ENCODE measurements at regions not wholly inside any gene's neighbourhood (a gene's known extent, or its start where the extent isn't known, plus 50 kb on each side); places are given as distances from the start of the nearest gene placed in this dataset.

DNA sequence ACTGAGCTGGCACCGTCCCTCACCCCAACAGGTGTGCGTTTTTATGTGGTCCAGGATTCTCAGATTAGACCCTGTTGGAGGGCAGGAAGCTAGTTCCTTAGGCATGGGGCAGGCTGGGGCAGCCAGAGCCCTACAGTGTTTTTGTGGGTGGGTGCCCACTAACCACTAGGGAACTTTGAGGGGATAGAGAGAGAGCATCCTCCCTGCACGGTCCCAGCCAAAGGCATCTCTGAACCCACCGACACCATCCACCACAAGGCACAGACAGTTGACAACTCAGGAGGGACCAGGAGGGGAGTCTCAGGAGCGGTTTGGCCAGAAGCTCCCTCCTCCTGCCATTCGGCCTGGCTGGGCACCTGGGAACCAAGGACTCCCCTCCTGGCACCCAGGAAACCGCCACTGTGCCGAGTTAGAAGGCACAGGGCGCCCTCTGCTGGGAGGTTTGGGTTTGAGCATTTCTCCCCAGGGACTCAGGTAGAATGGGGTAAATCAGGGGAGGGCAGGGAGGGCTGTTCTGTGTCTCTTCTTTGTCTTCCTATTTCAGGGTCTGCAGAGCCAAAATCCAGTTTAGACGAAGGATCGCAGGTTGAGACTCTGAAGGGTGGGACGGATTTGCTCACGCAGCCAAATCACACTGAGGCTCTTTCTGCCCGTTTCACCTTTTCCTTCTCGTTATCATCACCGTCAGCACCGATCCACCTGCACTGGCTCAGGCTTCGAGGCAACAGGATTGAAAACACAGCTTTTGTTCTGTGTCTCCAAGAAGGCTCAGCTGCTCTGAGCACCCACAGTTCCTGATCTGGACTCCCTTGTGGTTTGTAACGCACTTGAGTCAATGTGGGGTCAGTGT is 84.8 kb upstream of the COL13A1 start:
- peak; percentile 35 for DNase-seq

GRCh38 chr10:69718951-69719350 is 82.8 kb upstream of the COL13A1 start:
- no peak for DNase-seq

DNA sequence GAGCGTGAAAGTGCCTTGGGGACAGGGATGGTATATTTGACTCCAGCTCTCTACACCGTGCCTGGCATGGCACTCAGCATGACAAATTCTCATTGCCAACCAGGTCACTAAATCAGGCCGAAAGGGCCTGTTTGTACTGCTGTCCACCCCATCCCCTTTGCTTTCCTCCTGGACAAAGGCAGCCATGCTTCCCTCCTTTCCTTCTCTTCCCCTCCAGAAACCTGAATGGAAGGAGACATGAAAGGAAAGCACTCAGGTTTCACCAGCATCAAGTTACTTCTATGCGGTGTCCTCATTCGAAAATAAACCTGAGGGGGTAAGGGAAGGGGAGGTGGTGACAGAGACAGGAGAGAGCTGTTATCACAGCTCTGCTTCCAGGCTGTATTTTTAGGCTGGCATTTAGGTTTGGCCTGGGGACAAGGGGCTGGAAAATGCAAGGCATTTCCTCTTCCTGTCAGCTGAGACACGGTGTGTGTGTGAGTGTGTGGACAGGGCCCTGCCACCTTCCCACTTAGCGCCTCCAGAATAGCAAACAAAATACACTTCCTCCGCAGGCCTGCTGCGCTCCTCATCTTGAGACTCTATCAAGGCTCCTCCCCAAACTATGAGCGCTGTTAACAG is 79.9 kb upstream of the COL13A1 start:
- DNase-seq: no peak

GRCh38 chr10:69723653-69724052 is 78.1 kb upstream of the COL13A1 start:
- no peak for DNase-seq

- DNase-seq: no peak
Observed at GRCh38 chr10:69726850-69727249, 74.9 kb upstream of the COL13A1 start.

DNA sequence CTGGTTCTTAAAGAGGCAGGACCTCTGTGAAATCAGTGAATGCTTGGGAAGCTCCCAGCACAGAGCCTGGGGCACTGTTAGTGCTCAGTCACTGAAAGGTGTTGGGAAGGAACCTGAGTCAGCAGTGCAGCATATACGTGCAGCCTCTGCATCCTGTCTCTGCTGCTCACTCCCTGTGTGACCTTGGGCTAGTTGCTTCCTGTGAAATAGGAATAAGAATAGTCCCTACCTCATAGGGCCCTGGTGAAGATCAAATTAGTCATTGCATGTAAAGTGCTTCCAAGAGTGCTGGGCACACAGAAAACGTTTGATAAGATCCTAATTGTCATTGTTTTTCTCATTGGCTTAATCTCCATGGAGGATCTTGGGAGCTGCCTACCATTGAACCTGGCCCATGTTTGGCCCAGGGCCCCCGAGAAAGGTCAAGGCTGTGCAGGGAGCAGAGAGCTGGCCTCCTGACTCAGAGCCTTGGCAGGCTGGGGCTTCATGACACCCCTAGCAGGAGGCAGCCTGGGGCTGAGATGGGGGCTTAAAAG is 73.3 kb upstream of the COL13A1 start:
- no peak for DNase-seq

DNA sequence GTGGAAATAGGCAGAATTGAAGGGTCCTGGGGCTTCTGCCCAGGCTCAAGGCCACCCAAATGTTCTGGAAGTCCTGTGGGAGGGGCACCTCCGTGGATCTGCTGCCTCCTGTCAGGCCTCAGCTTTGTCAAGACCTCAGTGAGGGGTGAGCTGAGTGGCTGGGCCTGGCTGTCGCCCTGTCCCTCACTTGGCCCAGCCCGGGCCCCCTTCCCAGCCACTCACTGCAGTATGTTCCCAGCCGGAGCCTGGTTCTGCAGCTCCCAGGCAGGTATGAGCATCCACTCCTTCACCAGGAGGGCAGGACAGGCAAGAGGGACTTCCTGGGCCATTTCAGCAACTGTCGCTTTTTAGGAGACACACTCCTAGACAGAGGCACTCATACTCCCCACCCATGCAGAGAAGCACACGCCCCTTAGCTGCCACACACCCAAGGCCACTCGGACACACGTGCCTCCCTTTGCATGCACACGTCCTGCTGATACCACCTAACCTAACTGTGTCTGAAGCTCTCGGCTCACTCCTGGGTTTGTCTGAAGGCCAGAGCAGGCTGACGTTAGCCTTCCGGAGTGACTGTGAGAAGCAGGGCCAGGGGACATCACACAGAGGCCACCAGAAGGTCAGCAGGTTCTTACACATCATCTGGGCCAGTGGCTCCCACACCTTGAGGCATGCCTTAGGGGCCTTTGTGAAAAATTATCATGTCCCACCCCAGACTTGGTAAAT is 72.2 kb upstream of the COL13A1 start:
- no peak for DNase-seq

GRCh38 chr10:69730251-69731156 is 71.2 kb upstream of the COL13A1 start:
- no peak for DNase-seq

- no peak for DNase-seq
Observed at GRCh38 chr10:69731184-69731583, 70.5 kb upstream of the COL13A1 start.

- no peak for DNase-seq
Observed at GRCh38 chr10:69731698-69732097, 70.0 kb upstream of the COL13A1 start.

GRCh38 chr10:69732147-69732825 is 69.4 kb upstream of the COL13A1 start:
- no peak for DNase-seq

GRCh38 chr10:69732826-69733150 is 68.9 kb upstream of the COL13A1 start:
- DNase-seq: no peak

DNA sequence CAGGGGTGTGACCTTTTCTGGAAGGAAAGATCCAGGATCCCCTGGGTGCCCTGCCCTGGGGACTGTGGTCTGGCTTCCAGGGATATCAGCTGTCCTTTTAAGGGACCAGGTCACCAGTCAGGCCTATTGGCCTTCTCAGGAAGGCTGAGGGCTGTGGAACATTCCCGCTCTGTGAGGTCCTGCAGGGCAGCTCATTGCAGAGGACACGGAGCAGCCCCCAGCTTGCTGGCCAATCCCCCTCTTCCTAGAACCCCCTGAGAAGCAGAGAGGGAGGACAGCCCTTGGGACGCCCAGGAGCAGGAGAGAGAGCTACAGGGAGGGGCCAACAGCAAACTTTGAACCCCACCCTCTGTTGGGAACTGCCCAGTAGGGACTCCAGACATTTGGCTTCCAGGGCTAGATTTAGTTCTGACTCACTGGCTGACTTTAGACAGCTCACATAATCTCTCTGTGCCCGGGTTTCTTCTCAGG is 67.9 kb upstream of the COL13A1 start:
- DNase-seq: no peak

DNA sequence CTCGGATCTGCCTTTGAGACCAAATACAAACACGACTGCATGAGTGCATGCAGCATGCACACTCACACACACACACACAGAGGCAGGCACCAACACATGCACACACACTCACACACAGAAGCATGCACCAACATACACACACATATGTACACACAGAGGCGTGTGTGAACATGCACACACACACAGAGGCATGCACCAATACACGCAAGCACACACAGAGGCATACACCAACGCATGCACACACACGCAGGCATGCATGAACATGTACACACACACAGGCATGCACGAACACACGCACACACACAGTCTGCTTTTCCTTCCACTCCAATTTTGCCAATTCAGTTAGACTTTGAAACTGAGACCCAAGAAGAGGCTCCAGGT is 67.3 kb upstream of the COL13A1 start:
- no peak for DNase-seq

DNA sequence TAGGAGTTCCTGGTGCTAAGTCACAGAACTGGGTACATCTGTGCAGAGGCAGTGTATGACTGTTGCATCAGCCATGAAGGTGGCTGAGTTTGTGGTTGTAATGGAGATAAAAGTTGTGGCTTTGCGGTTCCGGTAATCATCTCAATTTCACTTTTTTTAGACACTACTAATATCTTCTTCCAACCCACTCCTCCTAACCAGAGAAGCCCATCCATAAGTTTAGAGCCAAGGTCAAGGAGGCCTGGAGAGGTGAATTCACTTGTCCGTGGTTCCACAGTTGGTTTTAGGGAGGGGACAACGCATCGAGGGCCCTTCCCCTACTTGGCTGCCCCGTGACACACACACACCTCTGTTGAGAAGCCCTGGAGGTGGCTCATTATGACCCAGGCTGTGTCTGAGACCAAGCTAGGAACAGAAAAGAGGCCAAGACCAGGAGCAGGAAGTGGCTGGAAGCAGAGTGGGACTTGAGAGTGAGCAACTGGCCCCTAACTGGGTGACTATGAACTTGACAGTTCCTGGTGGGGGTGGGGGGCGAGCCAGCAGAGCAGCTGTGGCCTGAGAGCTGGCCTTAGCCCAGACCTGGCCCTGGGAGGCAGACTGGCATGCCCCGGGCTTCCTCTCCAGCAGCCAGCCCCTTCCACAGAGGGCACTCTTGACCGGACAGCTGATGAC is 66.8 kb upstream of the COL13A1 start:
- DNase-seq: no peak

DNA sequence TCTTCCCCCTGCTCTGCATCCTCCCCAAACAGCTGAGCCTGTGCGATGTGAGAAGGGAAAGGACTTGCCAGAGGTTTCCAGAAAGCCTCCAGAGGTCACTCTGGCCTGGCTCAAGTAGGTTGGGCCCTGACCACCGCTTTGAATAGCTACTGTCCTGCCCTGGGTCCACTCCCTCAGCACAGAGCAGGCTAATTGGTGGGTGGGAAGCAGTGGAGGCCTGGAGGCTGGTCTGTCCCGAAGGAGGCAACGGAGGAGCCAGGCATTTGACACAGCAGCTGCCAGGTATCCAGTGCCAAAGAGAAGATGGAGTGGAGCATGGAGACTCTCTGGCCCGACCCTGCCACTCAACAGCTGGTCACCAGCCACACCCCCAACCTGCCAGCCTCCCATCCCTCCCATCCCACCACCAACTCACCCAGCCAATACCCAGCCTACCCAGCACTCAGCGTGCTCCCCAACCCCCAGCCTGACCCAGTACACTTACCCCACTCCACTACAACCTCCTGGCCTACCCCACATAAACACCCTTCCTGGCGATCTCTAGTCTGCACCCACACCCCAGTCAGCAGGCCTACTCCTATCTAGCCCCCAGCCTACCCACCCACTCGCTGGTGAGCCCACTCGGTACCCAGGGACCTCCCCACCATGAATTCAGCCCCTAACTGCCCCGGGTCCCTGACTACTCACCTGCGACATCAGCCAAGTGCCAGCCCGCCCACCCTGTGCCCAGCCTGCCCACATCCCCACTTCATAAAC is 64.6 kb upstream of the COL13A1 start:
- DNase-seq: no peak

DNA sequence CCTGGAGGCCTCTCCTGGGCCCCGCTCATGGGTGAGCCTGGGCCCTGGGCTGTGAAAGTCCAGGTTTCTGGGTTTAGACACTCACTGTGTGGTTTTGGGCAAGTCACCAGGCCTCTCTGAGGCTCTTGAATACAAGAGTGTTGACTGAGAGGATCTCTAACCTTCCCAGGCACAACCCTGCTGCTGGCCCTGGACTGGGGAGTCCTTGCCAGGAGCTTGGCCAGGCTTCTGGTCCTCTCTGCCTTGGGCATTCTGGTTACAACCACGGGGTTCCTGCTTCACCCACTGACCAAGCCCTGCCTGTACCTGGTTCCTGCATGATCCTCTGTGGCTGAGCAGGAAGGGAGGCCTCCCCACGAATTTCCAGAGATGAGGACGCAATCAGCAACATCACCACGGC is 63.6 kb upstream of the COL13A1 start:
- DNase-seq: no peak

DNA sequence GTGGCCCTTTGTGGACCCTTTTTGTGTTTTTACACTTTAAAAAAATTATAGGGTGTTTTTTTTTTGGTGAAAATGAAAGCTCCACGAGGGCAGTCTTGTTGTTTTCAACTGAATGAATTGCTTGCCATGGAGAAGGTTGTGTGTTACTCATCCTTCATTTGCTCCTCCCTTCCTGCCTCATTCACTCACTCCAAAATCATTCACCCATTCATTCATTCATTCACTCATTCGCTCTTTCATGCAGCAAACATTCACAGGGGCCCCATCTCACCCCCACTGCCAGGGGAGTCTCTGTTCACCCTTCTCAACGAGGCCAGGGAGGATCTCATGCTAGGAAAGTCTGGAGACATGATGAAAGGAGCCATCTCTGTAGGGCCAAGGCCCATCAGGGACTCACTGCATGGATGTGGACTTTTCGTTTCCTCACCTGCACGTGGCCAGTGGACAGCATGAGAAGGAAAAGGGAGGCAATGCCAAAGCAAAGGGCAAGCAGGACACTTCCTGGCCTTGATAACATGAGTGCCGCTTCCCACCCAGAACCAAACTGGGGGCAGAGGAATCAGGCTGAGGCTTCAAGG is 62.8 kb upstream of the COL13A1 start:
- no peak for DNase-seq

- DNase-seq: no peak
Observed at GRCh38 chr10:69739634-69740033, 62.1 kb upstream of the COL13A1 start.

GRCh38 chr10:69740126-69740525 is 61.6 kb upstream of the COL13A1 start:
- DNase-seq: no peak
